T-cell (primary cell): ENCODE measurements at regions not wholly inside any gene's neighbourhood (a gene's known extent, or its start where the extent isn't known, plus 50 kb on each side); places are given as distances from the start of the nearest gene placed in this dataset.

Experiments used
- ATAC-seq, 4 experiments: fragments of 200-7000 bp in 3 of 4; fragments of 150-1000 bp in 1 of 4; cut with Tn5 transposase; replicated peaks in 1 of 4; 1 replicate in 3 of 4; 2 replicates in 1 of 4; pipeline ENCODE4 v1.10.0; 2021; ENCODE audit warnings: moderate library complexity in 3 of 4, mild to moderate bottlenecking in 2 of 4, moderate number of reproducible peaks in 1 of 4
- CTCF ChIA-PET, 2 donors: fragments of 300-600 bp; sonication (Branson Sonifier 250); formaldehyde crosslinking; loops; one replicate each; lab custom pipeline; 2022; ENCODE audit warnings: antibody characterized with exemption in 2 of 2; lab: Charles Lee
- POLR2A ChIA-PET, 2 donors: fragments of 300-600 bp; sonication (Branson Sonifier 250); formaldehyde crosslinking; loops; one replicate each; lab custom pipeline; 2022; ENCODE audit warnings: antibody characterized with exemption in 2 of 2; lab: Charles Lee
- DNase-seq, 35 experiments: peaks; one replicate each; pipeline versions ENCODE4 v3.0.0 to v3.0.0-alpha.2; 2013 to 2023
- H3K27ac ChIP-seq: one replicate; pipeline ENCODE4 v1.5.1; 2013; ENCODE audit warnings: low read length
- H3K27me3 ChIP-seq, 2 experiments: replicated peaks in 1 of 2; 1 replicate in 1 of 2; 2 replicates in 1 of 2; pipeline versions ENCODE4 v1.6.1 to v1.7.0; 2013; ENCODE audit warnings: low read length in 1 of 2, mixed read lengths in 1 of 2; ENCODE audit not compliant: control insufficient read depth in 2 of 2, insufficient read depth in 2 of 2; ENCODE audit errors: extremely low read depth in 1 of 2
- H3K36me3 ChIP-seq, 2 donors: 1 replicate in 1 of 2; 2 replicates in 1 of 2; pipeline versions ENCODE4 v1.6.1 to v1.7.0; 2013; ENCODE audit warnings: low read length in 1 of 2; ENCODE audit not compliant: control insufficient read depth in 2 of 2, insufficient read depth in 1 of 2; ENCODE audit errors: extremely low read depth in 1 of 2
- H3K4me1 ChIP-seq, 2 experiments: 1 replicate in 1 of 2; 2 replicates in 1 of 2; pipeline versions ENCODE4 v1.6.1 to v1.7.0; 2013; ENCODE audit warnings: low read length in 2 of 2, mixed read lengths in 1 of 2; ENCODE audit not compliant: insufficient read depth in 2 of 2, control insufficient read depth in 1 of 2; ENCODE audit errors: extremely low read depth in 1 of 2
- H3K4me3 ChIP-seq, 2 donors: 1 replicate in 1 of 2; 2 replicates in 1 of 2; pipeline versions ENCODE4 v1.5.1 to v1.7.0; 2013; ENCODE audit warnings: mild to moderate bottlenecking in 2 of 2, low read length in 1 of 2, moderate library complexity in 1 of 2; ENCODE audit not compliant: control insufficient read depth in 1 of 2; ENCODE audit errors: extremely low read depth in 1 of 2
- H3K9me3 ChIP-seq: 2 replicates; pipeline ENCODE4 v1.7.0; 2013
- H3K27ac Mint-ChIP-seq, 2 donors: one replicate each; pipeline ENCODE4 v1.8.0; 2020 to 2021; ENCODE audit warnings: mild to moderate bottlenecking in 2 of 2, mixed read lengths in 2 of 2
- H3K27me3 Mint-ChIP-seq, 2 donors: one replicate each; pipeline ENCODE4 v1.8.0; 2021 to 2022; ENCODE audit warnings: mixed read lengths in 2 of 2
- H3K36me3 Mint-ChIP-seq: one replicate; pipeline ENCODE4 v1.8.0; 2021; ENCODE audit warnings: mixed read lengths
- H3K4me1 Mint-ChIP-seq, 3 donors: one replicate each; pipeline ENCODE4 v1.8.0; 2020 to 2022; ENCODE audit warnings: mixed read lengths in 3 of 3, mild to moderate bottlenecking in 1 of 3
- H3K4me3 Mint-ChIP-seq, 3 donors: one replicate each; pipeline ENCODE4 v1.8.0; 2020 to 2022; ENCODE audit warnings: mild to moderate bottlenecking in 3 of 3, mixed read lengths in 3 of 3, moderate library complexity in 3 of 3
- H3K9me3 Mint-ChIP-seq, 3 donors: one replicate each; pipeline ENCODE4 v1.8.0; 2020 to 2022; ENCODE audit warnings: mixed read lengths in 3 of 3
- WGBS: methylation state at CpG from one replicate; pipeline ENCODE4 v1.1.5; 2013; ENCODE audit warnings: missing lambda C conversion rate; ENCODE audit not compliant: insufficient coverage; 5-methylcytosine and 5-hydroxymethylcytosine counted together

DNA sequence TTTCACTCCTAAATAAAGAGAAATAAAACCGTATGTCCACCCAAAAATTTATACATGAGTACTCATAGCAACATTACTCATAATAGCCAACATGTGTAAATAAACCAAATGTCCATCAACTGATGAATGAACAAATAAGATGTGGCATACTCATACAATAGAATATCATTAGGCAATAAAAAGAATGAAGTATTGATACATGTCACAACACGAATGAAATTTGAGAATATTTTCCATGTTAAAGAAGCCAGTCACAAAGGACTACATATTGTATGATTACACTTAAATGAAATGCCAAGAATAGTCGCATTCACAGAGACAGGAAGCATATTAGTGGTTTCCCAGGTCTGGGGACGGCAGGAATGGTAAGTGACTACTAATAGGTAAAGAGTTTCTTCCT, 869.2 kb downstream of the IGSF11 start:
- Histone ChIP-seq H3K4me1 (no peaks in the 10 kb centered on the region), H3K9me3 (no peaks in the 10 kb centered on the region), H3K4me3 (no peak overlapping the region), H3K27ac (no peak overlapping the region), H3K36me3 (no peaks in the 10 kb centered on the region), H3K27me3 (no peaks in the 10 kb centered on the region)
- peaks cover 14 to 17% (median 16%) of the 10 kb centered on the region in 3 donors for H3K9me3 Mint-ChIP-seq
- CTCF ChIA-PET, result no interaction called here
- H3K27ac Mint-ChIP-seq, result no peak overlapping the region
- ATAC-seq (no peak), DNase-seq (no peak)
- H3K36me3 Mint-ChIP-seq, result no peaks in the 10 kb centered on the region
- WGBS, result 0% methylated on average over 1 of the region's 4 CpGs
- no peak overlapping the region for H3K4me3 Mint-ChIP-seq
- POLR2A ChIA-PET, result no interaction called here
- H3K27me3 Mint-ChIP-seq, result no peaks in the 10 kb centered on the region
- no peaks in the 10 kb centered on the region for H3K4me1 Mint-ChIP-seq

DNA sequence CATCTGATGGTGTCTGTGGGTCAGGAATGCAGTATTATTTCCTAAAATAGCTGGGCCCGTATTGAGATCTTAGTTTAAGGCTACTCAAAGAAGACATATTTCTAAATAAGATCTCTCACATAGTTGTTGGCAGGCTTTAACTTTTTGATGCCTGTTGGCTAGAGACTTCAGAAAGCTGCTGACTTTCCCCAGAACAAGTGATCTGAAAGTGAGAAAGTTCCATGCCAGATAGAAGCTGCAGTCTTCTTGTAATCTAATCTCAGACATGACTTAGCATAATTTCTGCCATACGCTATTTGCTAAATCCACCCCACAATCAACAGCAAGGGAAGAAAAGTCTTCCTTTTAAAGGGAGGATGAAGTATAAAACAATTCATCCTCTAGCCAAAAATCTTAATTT, 867.1 kb downstream of the IGSF11 start:
- ATAC-seq, result no peak

DNA sequence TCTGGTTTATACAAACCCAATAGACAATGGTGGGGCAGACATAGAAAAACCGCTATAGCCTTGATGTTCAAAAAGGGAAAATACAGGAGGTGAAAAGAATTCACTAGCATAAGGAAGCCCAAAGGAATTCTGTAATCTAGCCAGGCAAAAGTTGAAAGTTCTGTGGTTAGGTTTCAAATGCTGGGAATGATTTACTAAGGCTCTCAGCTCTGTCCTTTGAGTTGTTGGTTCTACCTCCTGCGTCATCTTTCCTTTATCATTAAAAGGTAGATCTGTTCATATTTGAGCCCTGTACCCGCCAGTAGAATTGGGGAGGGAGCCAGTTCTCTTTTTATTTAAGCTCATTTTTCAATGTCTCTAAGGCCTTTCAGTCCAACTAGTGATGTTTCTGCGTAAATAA, 866.5 kb downstream of the IGSF11 start:
- no peak for DNase-seq
- Histone ChIP-seq H3K9me3 (no peaks in the 10 kb centered on the region), H3K27me3 (no peaks in the 10 kb centered on the region), H3K4me3 (no peak overlapping the region), H3K36me3 (no peaks in the 10 kb centered on the region), H3K27ac (no peak overlapping the region), H3K4me1 (no peaks in the 10 kb centered on the region)
- 86% methylated on average over 1 of the region's 4 CpGs for WGBS
- no peak for ATAC-seq
- Mint-ChIP-seq H3K9me3 (peaks cover 12 to 19% (median 18%) of the 10 kb centered on the region in 3 donors), H3K27me3 (no peaks in the 10 kb centered on the region), H3K4me1 (no peaks in the 10 kb centered on the region), H3K36me3 (no peaks in the 10 kb centered on the region), H3K4me3 (no peak overlapping the region), H3K27ac (no peak overlapping the region)
- ChIA-PET CTCF (no interaction called here), POLR2A (no interaction called here)

More for the DNA sequence above, 867.1 kb downstream of the IGSF11 start:
- Histone ChIP-seq H3K27ac (no peak overlapping the region), H3K9me3 (no peaks in the 10 kb centered on the region), H3K27me3 (no peaks in the 10 kb centered on the region), H3K4me1 (no peaks in the 10 kb centered on the region), H3K36me3 (no peaks in the 10 kb centered on the region), H3K4me3 (no peak overlapping the region)
- no peaks in the 10 kb centered on the region for H3K27me3 Mint-ChIP-seq
- H3K4me3 Mint-ChIP-seq, result no peak overlapping the region
- CTCF ChIA-PET, result no interaction called here
- H3K27ac Mint-ChIP-seq, result no peak overlapping the region
- H3K36me3 Mint-ChIP-seq, result no peaks in the 10 kb centered on the region
- H3K9me3 Mint-ChIP-seq, result peaks cover 12 to 19% (median 16%) of the 10 kb centered on the region in 3 donors
- no peak for DNase-seq
- no peaks in the 10 kb centered on the region for H3K4me1 Mint-ChIP-seq
- no CpG with 5 or more reads among the region's 2 CpGs for WGBS
- POLR2A ChIA-PET, result no interaction called here

DNA sequence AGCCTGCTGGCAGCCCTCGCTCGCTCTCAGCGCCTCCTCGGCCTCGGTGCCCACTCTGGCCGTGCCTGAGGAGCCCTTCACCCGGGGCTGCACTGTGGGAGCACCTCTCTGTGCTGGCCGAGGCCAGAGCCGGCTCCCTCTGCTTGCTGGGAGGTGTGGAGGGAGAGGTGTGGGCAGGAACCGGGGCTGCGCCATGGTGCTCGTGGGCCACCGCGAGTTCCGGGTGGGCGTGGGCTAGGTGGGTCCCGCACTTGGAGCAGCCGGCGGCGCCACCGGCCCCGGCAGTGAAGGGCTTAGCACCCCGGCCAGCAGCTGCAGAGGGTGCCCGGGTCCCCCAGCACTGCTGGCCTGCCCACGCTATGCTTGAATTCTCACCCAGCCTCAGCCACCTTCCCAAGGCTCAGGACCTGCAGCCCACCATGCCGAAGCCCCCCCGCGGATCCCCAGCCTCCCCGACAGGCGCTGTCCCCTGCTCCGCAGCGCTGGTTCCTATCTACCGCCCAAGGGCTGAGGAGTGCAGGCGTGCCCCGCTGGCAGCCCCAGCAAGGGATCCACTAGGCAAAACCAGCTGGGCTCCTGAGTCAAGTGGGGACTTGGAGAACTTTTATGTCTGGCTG, 863.3 kb downstream of the IGSF11 start:
- H3K27me3 Mint-ChIP-seq, result no peaks in the 10 kb centered on the region
- Histone ChIP-seq H3K9me3 (no peaks in the 10 kb centered on the region), H3K4me1 (no peaks in the 10 kb centered on the region), H3K36me3 (no peaks in the 10 kb centered on the region), H3K27me3 (no peaks in the 10 kb centered on the region), H3K27ac (no peak overlapping the region), H3K4me3 (no peak overlapping the region)
- DNase-seq (no peak), ATAC-seq (no peak)
- 91% methylated on average over 32 of the region's 35 CpGs for WGBS
- no peak overlapping the region for H3K4me3 Mint-ChIP-seq
- peaks cover 14 to 22% (median 18%) of the 10 kb centered on the region in 3 donors for H3K9me3 Mint-ChIP-seq
- H3K27ac Mint-ChIP-seq, result no peak overlapping the region
- no peaks in the 10 kb centered on the region for H3K4me1 Mint-ChIP-seq
- POLR2A ChIA-PET, result no interaction called here
- H3K36me3 Mint-ChIP-seq, result no peaks in the 10 kb centered on the region
- CTCF ChIA-PET, result no interaction called here

DNA sequence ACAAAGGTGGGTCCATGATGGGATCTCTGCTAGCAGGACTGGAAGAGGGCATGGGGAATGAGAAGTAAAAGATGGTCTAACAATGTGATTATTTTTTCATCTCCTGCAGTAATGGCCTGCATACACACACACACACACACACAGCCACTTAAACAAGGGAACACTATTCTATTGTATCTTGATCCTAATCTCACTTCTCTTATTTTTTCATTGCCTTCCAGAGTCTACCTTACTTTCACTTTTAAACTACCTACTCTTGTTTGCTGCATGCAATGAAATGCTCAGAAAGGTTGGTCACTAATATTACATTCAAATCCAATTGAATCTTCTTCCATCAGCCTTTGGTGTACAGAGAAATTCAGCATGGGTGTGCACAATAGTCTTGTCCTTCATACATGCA, 853.8 kb downstream of the IGSF11 start:
- no peak for DNase-seq

DNA sequence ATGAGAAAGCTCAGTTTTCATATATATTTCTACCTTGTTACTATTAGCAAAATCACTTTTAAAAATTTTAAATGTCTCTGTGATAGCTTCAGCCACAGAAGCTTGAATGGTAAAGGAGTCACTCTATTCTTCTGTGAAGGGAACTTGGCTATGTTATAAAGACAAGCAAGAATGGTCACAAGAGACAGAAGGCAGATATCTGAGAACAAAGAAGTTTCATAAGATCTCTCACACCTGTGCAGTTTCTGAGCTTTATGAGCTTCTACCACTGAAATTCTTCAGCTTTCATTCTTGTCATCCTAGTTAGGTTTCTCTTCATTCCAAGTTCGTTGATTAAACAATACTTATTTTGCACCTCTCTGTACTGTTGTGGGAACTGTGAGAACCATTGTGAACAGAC, 853.4 kb downstream of the IGSF11 start:
- H3K27ac ChIP-seq, result no peak overlapping the region
- Mint-ChIP-seq H3K27ac (no peak overlapping the region), H3K4me1 (no peaks in the 10 kb centered on the region), H3K36me3 (no peaks in the 10 kb centered on the region), H3K4me3 (no peak overlapping the region), H3K9me3 (peaks cover 0 to 7% (median 5%) of the 10 kb centered on the region in 3 donors), H3K27me3 (no peaks in the 10 kb centered on the region)
- POLR2A ChIA-PET, result no interaction called here
- H3K9me3 ChIP-seq, result peaks cover 2% of the 10 kb centered on the region
- CTCF ChIA-PET, result no interaction called here
- no peaks in the 10 kb centered on the region for H3K27me3 ChIP-seq
- no peaks in the 10 kb centered on the region for H3K36me3 ChIP-seq
- WGBS, result no CpG with 5 or more reads among the region's 1 CpG
- ATAC-seq (no peak), DNase-seq (no peak)
- no peak overlapping the region for H3K4me3 ChIP-seq
- H3K4me1 ChIP-seq, result no peaks in the 10 kb centered on the region

More for the DNA sequence above, 853.8 kb downstream of the IGSF11 start:
- no peaks in the 10 kb centered on the region for H3K4me1 Mint-ChIP-seq
- no peak overlapping the region for H3K4me3 Mint-ChIP-seq
- Histone ChIP-seq H3K4me3 (no peak overlapping the region), H3K27ac (no peak overlapping the region), H3K4me1 (no peaks in the 10 kb centered on the region), H3K36me3 (no peaks in the 10 kb centered on the region), H3K9me3 (peaks cover 2% of the 10 kb centered on the region), H3K27me3 (no peaks in the 10 kb centered on the region)
- CTCF ChIA-PET, result no interaction called here
- H3K27me3 Mint-ChIP-seq, result no peaks in the 10 kb centered on the region
- no peak for ATAC-seq
- H3K36me3 Mint-ChIP-seq, result no peaks in the 10 kb centered on the region
- H3K27ac Mint-ChIP-seq, result no peak overlapping the region
- H3K9me3 Mint-ChIP-seq, result peaks cover 0 to 7% (median 5%) of the 10 kb centered on the region in 3 donors
- POLR2A ChIA-PET, result no interaction called here

DNA sequence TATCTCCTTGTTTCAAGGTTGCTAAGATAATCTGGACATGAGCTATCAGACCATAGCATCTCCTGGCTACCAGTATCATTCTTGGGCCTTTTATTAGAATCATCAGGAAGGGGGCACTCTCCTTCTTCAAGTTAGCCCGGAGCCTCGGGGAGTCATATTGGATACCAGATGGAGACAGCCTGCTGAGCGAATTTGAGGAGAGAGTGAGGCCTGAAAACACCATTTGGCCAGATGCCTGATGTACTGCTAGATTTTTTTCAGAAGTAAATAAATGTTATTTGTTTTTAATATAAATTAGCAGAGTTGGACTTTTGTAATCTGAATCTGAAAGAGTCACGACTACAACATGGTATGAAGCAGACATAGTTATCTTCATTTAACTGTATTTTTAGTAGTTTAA, 848.6 kb downstream of the IGSF11 start:
- no peak overlapping the region for H3K4me3 ChIP-seq
- no peak overlapping the region for H3K27ac ChIP-seq
- ATAC-seq, result no peak
- H3K27ac Mint-ChIP-seq, result no peak overlapping the region
- no peaks in the 10 kb centered on the region for H3K36me3 ChIP-seq
- CTCF ChIA-PET, result no interaction called here
- 92% methylated on average over 2 of the region's 4 CpGs for WGBS
- DNase-seq, result no peak
- no peaks in the 10 kb centered on the region for H3K4me1 Mint-ChIP-seq
- no peak overlapping the region for H3K4me3 Mint-ChIP-seq
- peaks cover 4 to 14% (median 11%) of the 10 kb centered on the region in 3 donors for H3K9me3 Mint-ChIP-seq
- H3K4me1 ChIP-seq, result no peaks in the 10 kb centered on the region
- H3K27me3 Mint-ChIP-seq, result no peaks in the 10 kb centered on the region
- no peaks in the 10 kb centered on the region for H3K27me3 ChIP-seq
- peaks cover 2% of the 10 kb centered on the region for H3K9me3 ChIP-seq
- H3K36me3 Mint-ChIP-seq, result no peaks in the 10 kb centered on the region
- POLR2A ChIA-PET, result no interaction called here
